ENCODE measurements at regions not wholly inside any gene's neighbourhood (a gene's known extent, or its start where the extent isn't known, plus 50 kb on each side); places are given as distances from the start of the nearest gene placed in this dataset.

- TF ChIP-seq FOXJ3 (CRISPR knock-in tag; IDR thresholded peaks at IDR 0.05; ENCODE audit: borderline replicate concordance) (no peak), ARID4B (CRISPR knock-in tag; IDR thresholded peaks at IDR 0.05; ENCODE audit: borderline replicate concordance) (no peak), CTCF (IDR thresholded peaks at IDR 0.05) (no peak), USF2 (CRISPR knock-in tag; IDR thresholded peaks at IDR 0.05) (no peak), USF1 (CRISPR knock-in tag; IDR thresholded peaks at IDR 0.05) (no peak), SP1 (CRISPR knock-in tag; conservative IDR thresholded peaks at IDR 0.05) (no peak), E2F1 (CRISPR knock-in tag; IDR thresholded peaks at IDR 0.05) (no peak), CREM (CRISPR knock-in tag; IDR thresholded peaks at IDR 0.05) (no peak), FOXP1 (CRISPR knock-in tag; IDR thresholded peaks at IDR 0.05; ENCODE audit: borderline replicate concordance) (no peak), ATF3 (CRISPR knock-in tag; conservative IDR thresholded peaks at IDR 0.05) (no peak), ESRRA (CRISPR knock-in tag; IDR thresholded peaks at IDR 0.05; ENCODE audit: borderline replicate concordance) (no peak)
Measured at GRCh38 chr14:58735596-58735995, 97.8 kb downstream of the DACT1 start.
